K562 (cell line): ENCODE measurements at regions not wholly inside any gene's neighbourhood (a gene's known extent, or its start where the extent isn't known, plus 50 kb on each side); places are given as distances from the start of the nearest gene placed in this dataset.

ENCODE experiments used
- CHD2 ChIP-seq: IDR thresholded peaks from 2 replicates; pipeline ENCODE4 v1.6.1; 2011; ENCODE audit warnings: low read depth, low read length
- CTCF ChIP-seq, 3 experiments: IDR thresholded peaks in 2 of 3; conservative IDR thresholded peaks in 1 of 3; 2 replicates each; pipeline ENCODE4 v1.5.1; 2011 to 2012; ENCODE audit warnings: low read length in 3 of 3, mild to moderate bottlenecking in 3 of 3, control low read depth in 2 of 3, improper control_type of control experiment in 1 of 3, inconsistent platforms in 1 of 3, low read depth in 1 of 3, mixed read lengths in 1 of 3, moderate library complexity in 1 of 3; ENCODE audit not compliant: insufficient read depth in 2 of 3
- GATAD2B ChIP-seq: fragments of 450-650 bp; IDR thresholded peaks from 2 replicates; pipeline ENCODE4 v1.6.1; 2017; ENCODE audit warnings: mild to moderate bottlenecking, borderline replicate concordance
- SIRT6 ChIP-seq: IDR thresholded peaks from one replicate; pipeline ENCODE4 v1.6.1; 2012; ENCODE audit warnings: low read depth, mild to moderate bottlenecking, control low read depth, inconsistent platforms, low read length, moderate library complexity
- USF2 ChIP-seq: sonication (generic); formaldehyde crosslinking; IDR thresholded peaks from 2 replicates; pipeline ENCODE4 v1.5.0; 2020; ENCODE audit warnings: missing genetic modification reagents
- TF ChIP-seq, protein P1 (sequence below): sonication (generic); formaldehyde crosslinking; IDR thresholded peaks from 2 replicates; pipeline ENCODE4 v1.8.1; 2023; ENCODE audit warnings: mild to moderate bottlenecking, missing genetic modification reagents, moderate library complexity
- TF ChIP-seq, protein P2 (sequence below): sonication (generic); formaldehyde crosslinking; IDR thresholded peaks from 2 replicates; pipeline ENCODE4 v1.8.0; 2023; ENCODE audit warnings: mild to moderate bottlenecking, missing genetic modification reagents

GRCh38 chr11:128190312-128190711, 397.0 kb downstream of the ETS1 start:
- TF ChIP-seq SIRT6 = no peak
- TF ChIP-seq, protein P1, sequence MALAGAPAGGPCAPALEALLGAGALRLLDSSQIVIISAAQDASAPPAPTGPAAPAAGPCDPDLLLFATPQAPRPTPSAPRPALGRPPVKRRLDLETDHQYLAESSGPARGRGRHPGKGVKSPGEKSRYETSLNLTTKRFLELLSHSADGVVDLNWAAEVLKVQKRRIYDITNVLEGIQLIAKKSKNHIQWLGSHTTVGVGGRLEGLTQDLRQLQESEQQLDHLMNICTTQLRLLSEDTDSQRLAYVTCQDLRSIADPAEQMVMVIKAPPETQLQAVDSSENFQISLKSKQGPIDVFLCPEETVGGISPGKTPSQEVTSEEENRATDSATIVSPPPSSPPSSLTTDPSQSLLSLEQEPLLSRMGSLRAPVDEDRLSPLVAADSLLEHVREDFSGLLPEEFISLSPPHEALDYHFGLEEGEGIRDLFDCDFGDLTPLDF (CRISPR knock-in tag) = no peak
- TF ChIP-seq, protein P2, sequence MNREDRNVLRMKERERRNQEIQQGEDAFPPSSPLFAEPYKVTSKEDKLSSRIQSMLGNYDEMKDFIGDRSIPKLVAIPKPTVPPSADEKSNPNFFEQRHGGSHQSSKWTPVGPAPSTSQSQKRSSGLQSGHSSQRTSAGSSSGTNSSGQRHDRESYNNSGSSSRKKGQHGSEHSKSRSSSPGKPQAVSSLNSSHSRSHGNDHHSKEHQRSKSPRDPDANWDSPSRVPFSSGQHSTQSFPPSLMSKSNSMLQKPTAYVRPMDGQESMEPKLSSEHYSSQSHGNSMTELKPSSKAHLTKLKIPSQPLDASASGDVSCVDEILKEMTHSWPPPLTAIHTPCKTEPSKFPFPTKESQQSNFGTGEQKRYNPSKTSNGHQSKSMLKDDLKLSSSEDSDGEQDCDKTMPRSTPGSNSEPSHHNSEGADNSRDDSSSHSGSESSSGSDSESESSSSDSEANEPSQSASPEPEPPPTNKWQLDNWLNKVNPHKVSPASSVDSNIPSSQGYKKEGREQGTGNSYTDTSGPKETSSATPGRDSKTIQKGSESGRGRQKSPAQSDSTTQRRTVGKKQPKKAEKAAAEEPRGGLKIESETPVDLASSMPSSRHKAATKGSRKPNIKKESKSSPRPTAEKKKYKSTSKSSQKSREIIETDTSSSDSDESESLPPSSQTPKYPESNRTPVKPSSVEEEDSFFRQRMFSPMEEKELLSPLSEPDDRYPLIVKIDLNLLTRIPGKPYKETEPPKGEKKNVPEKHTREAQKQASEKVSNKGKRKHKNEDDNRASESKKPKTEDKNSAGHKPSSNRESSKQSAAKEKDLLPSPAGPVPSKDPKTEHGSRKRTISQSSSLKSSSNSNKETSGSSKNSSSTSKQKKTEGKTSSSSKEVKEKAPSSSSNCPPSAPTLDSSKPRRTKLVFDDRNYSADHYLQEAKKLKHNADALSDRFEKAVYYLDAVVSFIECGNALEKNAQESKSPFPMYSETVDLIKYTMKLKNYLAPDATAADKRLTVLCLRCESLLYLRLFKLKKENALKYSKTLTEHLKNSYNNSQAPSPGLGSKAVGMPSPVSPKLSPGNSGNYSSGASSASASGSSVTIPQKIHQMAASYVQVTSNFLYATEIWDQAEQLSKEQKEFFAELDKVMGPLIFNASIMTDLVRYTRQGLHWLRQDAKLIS = no peak
- no peak for TF ChIP-seq CTCF (IDR thresholded peaks at IDR 0.05 in 2 of 3, conservative IDR thresholded peaks at IDR 0.05 in 1 of 3; ENCODE audit: insufficient read depth in 2 of 3, low read depth in 1 of 3, low read length in 3 of 3)
- no peak for TF ChIP-seq GATAD2B
- TF ChIP-seq USF2 (CRISPR knock-in tag) = no peak
- no peak for TF ChIP-seq CHD2
